ENCODE measurements at regions not wholly inside any gene's neighbourhood (a gene's known extent, or its start where the extent isn't known, plus 50 kb on each side); places are given as distances from the start of the nearest gene placed in this dataset.

DNA sequence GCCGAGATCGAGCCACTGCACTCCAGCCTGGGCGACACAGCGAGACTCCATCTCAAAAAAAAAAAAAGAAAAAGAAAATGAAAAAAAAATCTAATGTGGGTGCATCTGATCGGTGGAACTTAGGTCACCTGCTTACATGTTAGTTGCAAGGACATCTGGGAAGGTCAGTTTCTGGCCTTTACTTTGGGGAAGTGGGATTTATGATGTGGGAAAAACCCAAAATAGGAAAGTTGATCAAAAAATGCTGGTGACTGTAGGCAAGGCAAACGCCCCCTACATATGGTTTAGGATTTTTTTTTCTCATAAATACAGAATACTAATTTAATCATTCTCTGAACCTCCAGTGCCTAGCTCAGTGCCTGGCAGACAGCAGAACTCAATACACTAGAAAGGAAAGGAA, 69.2 kb upstream of the PIM1 start:
- peaks cover 54% of the 10 kb centered on the region for H3K4me1 ChIP-seq (ENCODE audit: control insufficient read depth, low read length)
- H4K20me1 ChIP-seq (ENCODE audit: control insufficient read depth, insufficient read depth, low read depth, low read length) = no peaks in the 10 kb centered on the region
- H3F3A ChIP-seq (ENCODE audit: control insufficient read depth, insufficient read depth) = peaks cover 22% of the 10 kb centered on the region
- no peaks in the 10 kb centered on the region for H3K79me2 ChIP-seq (ENCODE audit: control insufficient read depth, low read length)
- H3K36me3 ChIP-seq (ENCODE audit: control insufficient read depth, low read length) = no peaks in the 10 kb centered on the region
- TF ChIP-seq EZH2phosphoT487 (IDR thresholded peaks at IDR 0.05; ENCODE audit: borderline replicate concordance, low read length) = no peak
- TF ChIP-seq, protein P1, sequence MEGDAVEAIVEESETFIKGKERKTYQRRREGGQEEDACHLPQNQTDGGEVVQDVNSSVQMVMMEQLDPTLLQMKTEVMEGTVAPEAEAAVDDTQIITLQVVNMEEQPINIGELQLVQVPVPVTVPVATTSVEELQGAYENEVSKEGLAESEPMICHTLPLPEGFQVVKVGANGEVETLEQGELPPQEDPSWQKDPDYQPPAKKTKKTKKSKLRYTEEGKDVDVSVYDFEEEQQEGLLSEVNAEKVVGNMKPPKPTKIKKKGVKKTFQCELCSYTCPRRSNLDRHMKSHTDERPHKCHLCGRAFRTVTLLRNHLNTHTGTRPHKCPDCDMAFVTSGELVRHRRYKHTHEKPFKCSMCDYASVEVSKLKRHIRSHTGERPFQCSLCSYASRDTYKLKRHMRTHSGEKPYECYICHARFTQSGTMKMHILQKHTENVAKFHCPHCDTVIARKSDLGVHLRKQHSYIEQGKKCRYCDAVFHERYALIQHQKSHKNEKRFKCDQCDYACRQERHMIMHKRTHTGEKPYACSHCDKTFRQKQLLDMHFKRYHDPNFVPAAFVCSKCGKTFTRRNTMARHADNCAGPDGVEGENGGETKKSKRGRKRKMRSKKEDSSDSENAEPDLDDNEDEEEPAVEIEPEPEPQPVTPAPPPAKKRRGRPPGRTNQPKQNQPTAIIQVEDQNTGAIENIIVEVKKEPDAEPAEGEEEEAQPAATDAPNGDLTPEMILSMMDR (IDR thresholded peaks at IDR 0.05; ENCODE audit: low read depth, low read length, poor library complexity, severe bottlenecking) = no peak
- H3K9me3 ChIP-seq (ENCODE audit: control insufficient read depth, insufficient read depth, low read length) = no peaks in the 10 kb centered on the region
- 0 out of 2 replicates have a peak overlapping the region, but pooled peaks have one; percentile 5 for H3K4me3 ChIP-seq (ENCODE audit: low read length)
- no peaks in the 10 kb centered on the region for H3K27me3 ChIP-seq (ENCODE audit: control insufficient read depth, low read length)
- H3K27ac ChIP-seq (ENCODE audit: low read depth, low read length) = peak overlapping the region; percentile 77
- H3K4me2 ChIP-seq (ENCODE audit: low read length) = peak overlapping the region; percentile 92
- H3K9me2 ChIP-seq (replicated peaks; ENCODE audit: control insufficient read depth, low read length) = no peaks in the 10 kb centered on the region

DNA sequence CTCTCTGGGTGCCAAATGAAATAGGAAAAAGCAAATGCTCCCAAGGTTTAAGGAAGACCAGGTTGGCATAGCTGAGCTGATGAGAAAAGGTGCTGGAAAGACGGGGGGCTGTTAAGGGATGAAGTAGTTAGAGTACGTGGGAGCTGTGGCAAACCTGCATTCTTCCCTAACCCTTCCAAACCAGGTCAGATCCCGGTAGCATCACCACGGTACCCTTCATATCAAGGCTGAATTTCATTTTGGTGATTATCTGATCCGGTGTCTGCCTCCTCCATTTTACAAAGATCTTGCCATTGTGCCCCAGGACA, 68.0 kb upstream of the PIM1 start:
- no peaks in the 10 kb centered on the region for H3K27me3 ChIP-seq (ENCODE audit: control insufficient read depth, low read length)
- peak overlapping the region; percentile 92 for H3K4me2 ChIP-seq (ENCODE audit: low read length)
- H3K9me2 ChIP-seq (replicated peaks; ENCODE audit: control insufficient read depth, low read length) = no peaks in the 10 kb centered on the region
- no peaks in the 10 kb centered on the region for H3K9me3 ChIP-seq (ENCODE audit: control insufficient read depth, insufficient read depth, low read length)
- H4K20me1 ChIP-seq (ENCODE audit: control insufficient read depth, insufficient read depth, low read depth, low read length) = no peaks in the 10 kb centered on the region
- H3K4me3 ChIP-seq (ENCODE audit: low read length) = peak overlapping the region; percentile 67
- H3K79me2 ChIP-seq (ENCODE audit: control insufficient read depth, low read length) = no peaks in the 10 kb centered on the region
- H3F3A ChIP-seq (ENCODE audit: control insufficient read depth, insufficient read depth) = peaks cover 22% of the 10 kb centered on the region
- peak overlapping the region; percentile 77 for H3K27ac ChIP-seq (ENCODE audit: low read depth, low read length)
- TF ChIP-seq EZH2phosphoT487 (IDR thresholded peaks at IDR 0.05; ENCODE audit: borderline replicate concordance, low read length) = no peak
- TF ChIP-seq, protein P1 (IDR thresholded peaks at IDR 0.05; ENCODE audit: low read depth, low read length, poor library complexity, severe bottlenecking) = no peak
- no peaks in the 10 kb centered on the region for H3K36me3 ChIP-seq (ENCODE audit: control insufficient read depth, low read length)
- H3K4me1 ChIP-seq (ENCODE audit: control insufficient read depth, low read length) = peaks cover 55% of the 10 kb centered on the region

DNA sequence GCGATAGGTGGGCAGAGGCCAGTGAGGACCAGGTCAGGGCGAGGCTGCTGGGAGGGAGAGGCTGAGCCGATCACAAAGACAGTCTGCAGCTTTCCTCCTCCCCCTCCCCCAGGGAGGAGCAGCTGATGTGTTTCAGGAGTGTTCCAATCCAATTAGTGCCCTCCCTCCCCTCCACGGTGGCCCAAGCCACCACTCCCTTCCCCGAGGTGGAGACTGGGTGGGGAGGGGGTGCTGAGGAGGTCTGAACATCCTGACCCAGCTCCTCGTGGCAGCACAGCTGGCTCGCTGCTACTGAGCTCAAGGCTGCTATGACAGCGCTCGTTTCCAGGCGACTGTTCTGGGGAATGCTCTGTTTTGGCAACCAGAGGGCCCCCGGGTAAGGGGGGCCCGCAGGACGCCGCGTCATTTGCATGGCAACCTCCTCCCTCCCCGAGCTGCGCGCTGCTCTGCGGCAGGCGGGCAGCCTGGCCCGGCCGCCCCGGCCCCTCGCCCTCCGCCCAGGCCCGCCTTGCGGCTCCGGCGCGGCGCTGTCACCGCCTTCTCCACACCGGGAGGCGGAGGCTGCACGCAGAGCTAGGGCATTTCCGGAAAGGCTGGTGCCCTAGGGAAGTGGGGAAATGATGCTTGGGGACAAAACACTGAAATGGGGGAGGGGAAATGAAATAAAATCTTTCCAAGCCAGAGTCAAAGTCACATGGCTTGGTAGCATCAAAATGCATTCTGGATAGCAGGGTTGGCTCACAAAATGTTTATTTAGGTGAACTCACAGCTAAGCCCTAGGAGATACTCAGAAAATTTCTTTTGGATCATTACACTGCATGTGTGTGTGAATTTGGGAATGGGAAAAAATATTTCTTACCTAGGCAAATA, 67.4 kb upstream of the PIM1 start:
- no peaks in the 10 kb centered on the region for H3K79me2 ChIP-seq (ENCODE audit: control insufficient read depth, low read length)
- no peaks in the 10 kb centered on the region for H3K36me3 ChIP-seq (ENCODE audit: control insufficient read depth, low read length)
- TF ChIP-seq, protein P1 (IDR thresholded peaks at IDR 0.05; ENCODE audit: low read depth, low read length, poor library complexity, severe bottlenecking) = no peak
- no peak for TF ChIP-seq EZH2phosphoT487 (IDR thresholded peaks at IDR 0.05; ENCODE audit: borderline replicate concordance, low read length)
- peaks cover 55% of the 10 kb centered on the region for H3K4me1 ChIP-seq (ENCODE audit: control insufficient read depth, low read length)
- peak overlapping the region; percentile 77 for H3K27ac ChIP-seq (ENCODE audit: low read depth, low read length)
- peak overlapping the region; percentile 92 for H3K4me2 ChIP-seq (ENCODE audit: low read length)
- H4K20me1 ChIP-seq (ENCODE audit: control insufficient read depth, insufficient read depth, low read depth, low read length) = no peaks in the 10 kb centered on the region
- peaks cover 22% of the 10 kb centered on the region for H3F3A ChIP-seq (ENCODE audit: control insufficient read depth, insufficient read depth)
- no peaks in the 10 kb centered on the region for H3K9me3 ChIP-seq (ENCODE audit: control insufficient read depth, insufficient read depth, low read length)
- peak overlapping the region; percentile 67 for H3K4me3 ChIP-seq (ENCODE audit: low read length)
- H3K27me3 ChIP-seq (ENCODE audit: control insufficient read depth, low read length) = no peaks in the 10 kb centered on the region
- no peaks in the 10 kb centered on the region for H3K9me2 ChIP-seq (replicated peaks; ENCODE audit: control insufficient read depth, low read length)

Data from DOHH2 (cell line).